ENCODE measurements at regions not wholly inside any gene's neighbourhood (a gene's known extent, or its start where the extent isn't known, plus 50 kb on each side); places are given as distances from the start of the nearest gene placed in this dataset.

DNA sequence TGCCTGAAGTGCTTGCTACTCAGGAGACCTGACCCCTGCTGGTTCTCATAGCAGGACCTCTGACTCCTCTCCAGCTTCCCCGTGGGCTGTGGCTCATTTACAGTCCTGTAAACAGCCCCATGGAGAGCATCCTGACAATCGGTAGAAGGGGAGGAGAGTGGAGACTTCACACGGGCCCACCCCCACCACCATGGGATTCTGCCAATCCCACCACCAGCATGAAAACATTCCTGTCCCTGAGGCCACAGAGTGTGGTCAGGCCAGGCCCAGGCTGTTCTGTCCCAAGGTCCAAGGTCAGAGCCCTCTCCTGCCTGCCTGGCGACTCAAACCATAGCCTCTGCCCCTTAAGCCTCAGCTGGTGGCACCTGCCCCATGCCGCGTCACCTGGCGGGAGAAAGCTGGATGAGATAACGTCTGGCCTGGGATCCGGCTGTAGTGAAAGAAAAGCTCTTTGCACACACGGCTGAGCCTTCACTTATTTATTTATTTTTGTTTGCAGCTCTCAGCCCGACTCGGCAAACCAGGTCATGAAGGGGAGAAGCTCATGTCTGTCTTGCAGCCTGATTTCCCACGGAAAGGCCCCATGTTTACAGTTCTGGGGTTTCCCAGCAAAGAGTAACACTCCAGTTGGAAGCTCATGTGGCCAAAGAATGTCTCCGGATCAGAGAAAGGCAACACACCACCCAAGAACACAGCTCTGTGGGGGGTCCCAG, 293.6 kb upstream of the ZMIZ1 start:
- no peak overlapping the region for H3K4me2 ChIP-seq
- BruUV-seq (replicated peaks), result no TSS peak
- no peaks in the 10 kb centered on the region for H4K20me1 ChIP-seq (ENCODE audit: insufficient read depth)
- ChIA-PET CTCF (no interaction called here), POLR2A (ENCODE audit: unreplicated experiment) (no interaction called here)
- peak in 1 of 2 experiments; percentile 21 for DNase-seq
- no peak overlapping the region for H3K4me3 ChIP-seq
- intact Hi-C loops (cut with micrococcal nuclease; ENCODE audit: unreplicated experiment), result loop anchor here (5.0 kb wide), 2 partner anchors 152 to 292 kb away; partner anchors contain the start of gene ZMIZ1
- H3K9me2 ChIP-seq (ENCODE audit: insufficient read depth), result no peaks in the 10 kb centered on the region
- peaks cover 11% of the 10 kb centered on the region; the same call in 1 of the 2 replicates for H3F3A ChIP-seq (ENCODE audit: insufficient read depth, low read depth)
- peaks cover 20% of the 10 kb centered on the region for H3K4me1 ChIP-seq (replicated peaks; ENCODE audit: insufficient read depth)
- TF ChIP-seq, protein P1, sequence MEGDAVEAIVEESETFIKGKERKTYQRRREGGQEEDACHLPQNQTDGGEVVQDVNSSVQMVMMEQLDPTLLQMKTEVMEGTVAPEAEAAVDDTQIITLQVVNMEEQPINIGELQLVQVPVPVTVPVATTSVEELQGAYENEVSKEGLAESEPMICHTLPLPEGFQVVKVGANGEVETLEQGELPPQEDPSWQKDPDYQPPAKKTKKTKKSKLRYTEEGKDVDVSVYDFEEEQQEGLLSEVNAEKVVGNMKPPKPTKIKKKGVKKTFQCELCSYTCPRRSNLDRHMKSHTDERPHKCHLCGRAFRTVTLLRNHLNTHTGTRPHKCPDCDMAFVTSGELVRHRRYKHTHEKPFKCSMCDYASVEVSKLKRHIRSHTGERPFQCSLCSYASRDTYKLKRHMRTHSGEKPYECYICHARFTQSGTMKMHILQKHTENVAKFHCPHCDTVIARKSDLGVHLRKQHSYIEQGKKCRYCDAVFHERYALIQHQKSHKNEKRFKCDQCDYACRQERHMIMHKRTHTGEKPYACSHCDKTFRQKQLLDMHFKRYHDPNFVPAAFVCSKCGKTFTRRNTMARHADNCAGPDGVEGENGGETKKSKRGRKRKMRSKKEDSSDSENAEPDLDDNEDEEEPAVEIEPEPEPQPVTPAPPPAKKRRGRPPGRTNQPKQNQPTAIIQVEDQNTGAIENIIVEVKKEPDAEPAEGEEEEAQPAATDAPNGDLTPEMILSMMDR (conservative IDR thresholded peaks at IDR 0.05), result no peak
- no peak for TF ChIP-seq EZH2 (IDR thresholded peaks at IDR 0.05; ENCODE audit: low read depth)
- no peak overlapping the region for H3K27ac ChIP-seq
- no peaks in the 10 kb centered on the region for H3K27me3 ChIP-seq (ENCODE audit: insufficient read depth, low read depth)
- no peaks in the 10 kb centered on the region for H3K79me2 ChIP-seq (ENCODE audit: low read depth)
- H3K9me3 ChIP-seq (ENCODE audit: insufficient read depth, low read depth), result no peaks in the 10 kb centered on the region
- no peaks in the 10 kb centered on the region for H3K36me3 ChIP-seq (ENCODE audit: low read depth)
- no peak overlapping the region for H2AFZ ChIP-seq

- POLR2A ChIA-PET (ENCODE audit: unreplicated experiment), result no interaction called here
These were observed 292.9 kb upstream of the ZMIZ1 start for GRCh38 chr10:78775891-78776290.

DNA sequence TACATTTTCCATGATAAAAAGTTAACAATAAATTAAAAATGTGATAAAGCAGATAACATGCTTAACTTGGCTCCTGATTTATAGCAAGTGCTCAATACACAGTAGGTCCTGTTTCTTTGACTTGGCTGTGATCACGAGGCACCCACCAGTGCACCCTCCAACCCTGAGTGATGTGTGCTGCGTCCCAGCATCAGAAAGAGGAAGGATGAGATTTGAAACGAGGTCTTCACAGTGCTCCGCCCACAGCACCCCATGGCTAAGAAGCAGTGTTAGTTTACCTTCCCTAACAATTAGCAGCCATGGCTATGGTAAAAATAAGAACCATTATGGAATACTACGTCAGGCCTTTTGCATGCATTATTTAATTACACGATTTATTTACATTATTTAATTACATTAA, 292.0 kb upstream of the ZMIZ1 start:
- H3K27ac ChIP-seq, result no peak overlapping the region
- no peak overlapping the region for H3K4me2 ChIP-seq
- no peaks in the 10 kb centered on the region for H3K9me2 ChIP-seq (ENCODE audit: insufficient read depth)
- H3K9me3 ChIP-seq (ENCODE audit: insufficient read depth, low read depth), result no peaks in the 10 kb centered on the region
- H3K27me3 ChIP-seq (ENCODE audit: insufficient read depth, low read depth), result no peaks in the 10 kb centered on the region
- BruUV-seq (replicated peaks), result no TSS peak
- no peak for DNase-seq
- H3K4me1 ChIP-seq (replicated peaks; ENCODE audit: insufficient read depth), result peaks cover 20% of the 10 kb centered on the region
- ChIA-PET POLR2A (ENCODE audit: unreplicated experiment) (no interaction called here), CTCF (no interaction called here)
- H3K36me3 ChIP-seq (ENCODE audit: low read depth), result no peaks in the 10 kb centered on the region
- no peaks in the 10 kb centered on the region for H4K20me1 ChIP-seq (ENCODE audit: insufficient read depth)
- no peak overlapping the region for H3K4me3 ChIP-seq
- intact Hi-C loops (cut with micrococcal nuclease; ENCODE audit: unreplicated experiment), result loop anchor here (5.0 kb wide), 2 partner anchors 151 to 291 kb away; partner anchors contain the start of gene ZMIZ1
- no peaks in the 10 kb centered on the region for H3K79me2 ChIP-seq (ENCODE audit: low read depth)
- H2AFZ ChIP-seq, result no peak overlapping the region
- peaks cover 11% of the 10 kb centered on the region; the same call in 1 of the 2 replicates for H3F3A ChIP-seq (ENCODE audit: insufficient read depth, low read depth)
- TF ChIP-seq, protein P1 (conservative IDR thresholded peaks at IDR 0.05), result no peak
- TF ChIP-seq EZH2 (IDR thresholded peaks at IDR 0.05; ENCODE audit: low read depth), result no peak

More at GRCh38 chr10:78775891-78776290, 292.9 kb upstream of the ZMIZ1 start:
- CTCF ChIA-PET, result no interaction called here
- no peak for DNase-seq
- Histone ChIP-seq H3K9me2 (ENCODE audit: insufficient read depth) (no peaks in the 10 kb centered on the region), H3K4me2 (no peak overlapping the region), H2AFZ (no peak overlapping the region), H4K20me1 (ENCODE audit: insufficient read depth) (no peaks in the 10 kb centered on the region), H3K27ac (no peak overlapping the region), H3K4me3 (no peak overlapping the region), H3K79me2 (ENCODE audit: low read depth) (no peaks in the 10 kb centered on the region), H3K27me3 (ENCODE audit: insufficient read depth, low read depth) (no peaks in the 10 kb centered on the region), H3F3A (ENCODE audit: insufficient read depth, low read depth) (peaks cover 11% of the 10 kb centered on the region; the same call in 1 of the 2 replicates), H3K36me3 (ENCODE audit: low read depth) (no peaks in the 10 kb centered on the region), H3K4me1 (replicated peaks; ENCODE audit: insufficient read depth) (peaks cover 20% of the 10 kb centered on the region), H3K9me3 (ENCODE audit: insufficient read depth, low read depth) (no peaks in the 10 kb centered on the region)
- intact Hi-C loops (cut with micrococcal nuclease; ENCODE audit: unreplicated experiment), result loop anchor here (5.0 kb wide), 2 partner anchors 151 to 291 kb away; partner anchors contain the start of gene ZMIZ1
- BruUV-seq (replicated peaks), result no TSS peak
- TF ChIP-seq, protein P1 (conservative IDR thresholded peaks at IDR 0.05), result no peak
- TF ChIP-seq EZH2 (IDR thresholded peaks at IDR 0.05; ENCODE audit: low read depth), result no peak

All from PC-9 (cell line).